KMS-11 (cell line): ENCODE measurements at regions not wholly inside any gene's neighbourhood (a gene's known extent, or its start where the extent isn't known, plus 50 kb on each side); places are given as distances from the start of the nearest gene placed in this dataset.

Experiments used
- H2AFZ ChIP-seq: fragments of 200-600 bp; sonication (generic); 2 replicates; pipeline ENCODE4 v1.6.1; 2016; ENCODE audit warnings: antibody characterized with exemption, mixed run types, low read depth
- H3K27ac ChIP-seq: fragments of 200-600 bp; sonication (generic); 2 replicates; pipeline ENCODE4 v1.6.1; 2016; ENCODE audit warnings: mild to moderate bottlenecking, mixed run types
- H3K27me3 ChIP-seq: fragments of 200-600 bp; sonication (generic); 2 replicates; pipeline ENCODE4 v1.6.1; 2017; ENCODE audit warnings: mild to moderate bottlenecking, low read depth, mixed run types, moderate library complexity; ENCODE audit not compliant: insufficient read depth
- H3K36me3 ChIP-seq: fragments of 200-600 bp; sonication (generic); 2 replicates; pipeline ENCODE4 v1.6.1; 2017; ENCODE audit warnings: mild to moderate bottlenecking, mixed run types; ENCODE audit not compliant: insufficient read depth
- H3K4me1 ChIP-seq: fragments of 200-600 bp; sonication (generic); 2 replicates; pipeline ENCODE4 v1.6.1; 2016; ENCODE audit warnings: mild to moderate bottlenecking, low read depth, mixed run types; ENCODE audit not compliant: poor library complexity, severe bottlenecking
- H3K4me2 ChIP-seq: fragments of 200-600 bp; sonication (generic); 2 replicates; pipeline ENCODE4 v1.7.0; 2016; ENCODE audit warnings: mild to moderate bottlenecking, mixed run types
- H3K4me3 ChIP-seq: fragments of 200-600 bp; sonication (generic); IDR thresholded peaks from 2 replicates; pipeline ENCODE4 v1.6.1; 2017; ENCODE audit warnings: low read depth, low read length, mixed read lengths; ENCODE audit not compliant: insufficient read depth
- H3K79me2 ChIP-seq: fragments of 200-600 bp; sonication (generic); 2 replicates; pipeline ENCODE4 v1.6.1; 2016; ENCODE audit warnings: low read depth, mixed run types; ENCODE audit not compliant: insufficient read depth
- H3K9ac ChIP-seq: fragments of 200-600 bp; sonication (generic); 2 replicates; pipeline ENCODE4 v1.6.1; 2016; ENCODE audit warnings: mild to moderate bottlenecking, mixed run types
- H4K20me1 ChIP-seq: fragments of 200-600 bp; sonication (generic); 2 replicates; pipeline ENCODE4 v1.6.1; 2016; ENCODE audit warnings: mild to moderate bottlenecking, mixed run types; ENCODE audit not compliant: insufficient read depth
- CTCF ChIP-seq: fragments of 200-600 bp; sonication (generic); conservative IDR thresholded peaks from 2 replicates; pipeline ENCODE4 v1.6.1; 2017; ENCODE audit warnings: low read depth, mild to moderate bottlenecking, antibody characterized with exemption, low read length, moderate library complexity, mixed read lengths

GRCh38 chr5:103755974-103756373, 193.4 kb upstream of the NUDT12 start:
- no peaks in the 10 kb centered on the region for H3K4me1 ChIP-seq
- H3K4me3 ChIP-seq: no peak overlapping the region
- H3K36me3 ChIP-seq: no peaks in the 10 kb centered on the region
- H3K27me3 ChIP-seq: no peaks in the 10 kb centered on the region
- TF ChIP-seq CTCF: no peak
- no peak overlapping the region for H3K4me2 ChIP-seq
- H3K27ac ChIP-seq: no peak overlapping the region
- no peaks in the 10 kb centered on the region for H4K20me1 ChIP-seq
- H2AFZ ChIP-seq: no peak overlapping the region
- H3K79me2 ChIP-seq: no peaks in the 10 kb centered on the region
- no peak overlapping the region for H3K9ac ChIP-seq

- Histone ChIP-seq H3K27ac (no peak overlapping the region), H3K4me3 (no peak overlapping the region), H3K4me1 (no peaks in the 10 kb centered on the region), H3K36me3 (no peaks in the 10 kb centered on the region), H3K9ac (no peak overlapping the region), H3K4me2 (no peak overlapping the region), H2AFZ (no peak overlapping the region), H3K27me3 (no peaks in the 10 kb centered on the region), H3K79me2 (no peaks in the 10 kb centered on the region), H4K20me1 (no peaks in the 10 kb centered on the region)
- TF ChIP-seq CTCF: no peak
Observed at GRCh38 chr5:103745353-103746065, 182.9 kb upstream of the NUDT12 start.

- H3K4me3 ChIP-seq: no peak overlapping the region
- TF ChIP-seq CTCF: no peak
- no peaks in the 10 kb centered on the region for H4K20me1 ChIP-seq
- no peaks in the 10 kb centered on the region for H3K27me3 ChIP-seq
- H3K27ac ChIP-seq: no peak overlapping the region
- H2AFZ ChIP-seq: no peak overlapping the region
- no peaks in the 10 kb centered on the region for H3K36me3 ChIP-seq
- H3K4me1 ChIP-seq: no peaks in the 10 kb centered on the region
- H3K9ac ChIP-seq: no peak overlapping the region
- H3K4me2 ChIP-seq: no peak overlapping the region
- H3K79me2 ChIP-seq: no peaks in the 10 kb centered on the region
Observed at GRCh38 chr5:103744159-103744558, 181.6 kb upstream of the NUDT12 start.

GRCh38 chr5:103743421-103743820, 180.8 kb upstream of the NUDT12 start:
- Histone ChIP-seq H4K20me1 (no peaks in the 10 kb centered on the region), H3K27ac (no peak overlapping the region), H3K4me2 (no peak overlapping the region), H3K9ac (no peak overlapping the region), H2AFZ (no peak overlapping the region), H3K27me3 (no peaks in the 10 kb centered on the region), H3K4me1 (no peaks in the 10 kb centered on the region), H3K79me2 (no peaks in the 10 kb centered on the region), H3K4me3 (no peak overlapping the region), H3K36me3 (no peaks in the 10 kb centered on the region)
- no peak for TF ChIP-seq CTCF
